Neural progenitor cell (in vitro differentiated cells): ENCODE measurements at regions not wholly inside any gene's neighbourhood (a gene's known extent, or its start where the extent isn't known, plus 50 kb on each side); places are given as distances from the start of the nearest gene placed in this dataset.
"Not testable (repeated sequence)": the region's sequence is repeated elsewhere in the genome, so short reads cannot be mapped to it uniquely, and the experiment has no call there.

Experiments
- DNase-seq: peaks from one replicate; pipeline ENCODE4 v3.0.0-alpha.2; 2016; ENCODE audit warnings: low spot score
- H2AFZ ChIP-seq: fragments of 200-600 bp; sonication (generic); replicated peaks from 2 replicates; pipeline ENCODE4 v1.6.1; 2016; ENCODE audit warnings: antibody characterized with exemption
- H3F3A ChIP-seq: fragments of 200-600 bp; sonication (generic); 2 replicates; pipeline ENCODE4 v1.6.1; 2016; ENCODE audit warnings: antibody characterized with exemption, low read depth
- H3K27ac ChIP-seq: fragments of 200-600 bp; sonication (generic); 2 replicates; pipeline ENCODE4 v1.5.1; 2016; ENCODE audit warnings: mild to moderate bottlenecking
- H3K27me3 ChIP-seq: fragments of 200-600 bp; sonication (generic); 2 replicates; pipeline ENCODE4 v1.6.1; 2016; ENCODE audit warnings: mild to moderate bottlenecking, moderate library complexity
- H3K36me3 ChIP-seq: fragments of 200-600 bp; sonication (generic); 2 replicates; pipeline ENCODE4 v1.5.1; 2016
- H3K4me1 ChIP-seq: fragments of 200-600 bp; sonication (generic); 2 replicates; pipeline ENCODE4 v1.6.1; 2016; ENCODE audit warnings: mixed run types
- H3K4me2 ChIP-seq: fragments of 200-600 bp; sonication (generic); 2 replicates; pipeline ENCODE4 v1.6.1; 2016
- H3K4me3 ChIP-seq: fragments of 200-600 bp; sonication (generic); 2 replicates; pipeline ENCODE4 v1.5.1; 2016
- H3K79me2 ChIP-seq: fragments of 200-600 bp; sonication (generic); 2 replicates; pipeline ENCODE4 v1.6.1; 2016; ENCODE audit warnings: low read depth
- H3K9ac ChIP-seq: fragments of 200-600 bp; sonication (generic); 2 replicates; pipeline ENCODE4 v1.6.1; 2016
- H3K9me3 ChIP-seq: fragments of 200-600 bp; sonication (generic); 2 replicates; pipeline ENCODE4 v1.5.1; 2016; ENCODE audit warnings: low read depth
- H4K20me1 ChIP-seq: fragments of 200-600 bp; sonication (generic); 2 replicates; pipeline ENCODE4 v1.6.1; 2016; ENCODE audit warnings: low read depth
- H3K27ac Mint-ChIP-seq: 3 replicates; pipeline ENCODE4 v1.8.0; 2021; ENCODE audit warnings: mixed read lengths
- H3K27me3 Mint-ChIP-seq: 2 replicates; pipeline ENCODE4 v1.8.0; 2022; ENCODE audit warnings: low read depth, mild to moderate bottlenecking, inconsistent platforms, moderate library complexity, mixed read lengths; ENCODE audit not compliant: insufficient read depth
- H3K36me3 Mint-ChIP-seq: 3 replicates; pipeline ENCODE4 v1.8.0; 2021; ENCODE audit warnings: mixed read lengths
- H3K4me1 Mint-ChIP-seq: 3 replicates; pipeline ENCODE4 v1.8.0; 2021; ENCODE audit warnings: mixed read lengths
- H3K4me3 Mint-ChIP-seq: 3 replicates; pipeline ENCODE4 v1.8.0; 2021; ENCODE audit warnings: mild to moderate bottlenecking, moderate library complexity, mixed read lengths
- H3K9me3 Mint-ChIP-seq: 3 replicates; pipeline ENCODE4 v1.8.0; 2020; ENCODE audit warnings: mixed read lengths
- CTCF ChIP-seq: fragments of 200-600 bp; sonication (generic); IDR thresholded peaks from 2 replicates; pipeline ENCODE4 v1.5.1; 2017; ENCODE audit warnings: antibody characterized with exemption, mild to moderate bottlenecking
- EZH2 ChIP-seq: fragments of 200-600 bp; sonication (generic); IDR thresholded peaks from 2 replicates; pipeline ENCODE4 v1.6.1; 2017; ENCODE audit warnings: antibody characterized with exemption, mild to moderate bottlenecking, moderate library complexity

- not testable (repeated sequence) for H3K27ac ChIP-seq, H3K36me3 Mint-ChIP-seq, H3K4me1 Mint-ChIP-seq, H4K20me1 ChIP-seq, H3K27ac Mint-ChIP-seq, H3F3A ChIP-seq, H3K9me3 Mint-ChIP-seq, H3K79me2 ChIP-seq, H3K36me3 ChIP-seq, H3K9ac ChIP-seq, H3K9me3 ChIP-seq, H3K4me1 ChIP-seq
- Histone ChIP-seq H2AFZ (peak overlapping the region; percentile 99), H3K4me3 (peak overlapping the region; percentile 59), H3K4me2 (peak overlapping the region; percentile 96), H3K27me3 (peaks cover 73% of the 10 kb centered on the region)
- peak overlapping the region; percentile 87 for H3K4me3 Mint-ChIP-seq
- peak; percentile 65 for DNase-seq
- TF ChIP-seq EZH2 = peak; percentile 75
- H3K27me3 Mint-ChIP-seq = peaks cover 26% of the 10 kb centered on the region
Measured at GRCh38 chr13:25017808-25018728, 77.9 kb upstream of the PABPC3 start.

- Mint-ChIP-seq H3K27ac (no peak overlapping the region), H3K27me3 (peaks cover 25% of the 10 kb centered on the region), H3K9me3 (no peaks in the 10 kb centered on the region), H3K4me3 (peak overlapping the region; percentile 41), H3K4me1 (peaks cover 8% of the 10 kb centered on the region), H3K36me3 (peaks cover 3% of the 10 kb centered on the region)
- DNase-seq = peak; percentile 36
- Histone ChIP-seq H3K79me2 (no peaks in the 10 kb centered on the region), H3K4me2 (peak overlapping the region; percentile 96), H4K20me1 (no peaks in the 10 kb centered on the region), H3K36me3 (no peaks in the 10 kb centered on the region), H2AFZ (peak overlapping the region; percentile 99), H3K4me1 (no peaks in the 10 kb centered on the region), H3K4me3 (peak overlapping the region; percentile 59), H3K27me3 (peaks cover 73% of the 10 kb centered on the region), H3F3A (no peaks in the 10 kb centered on the region), H3K9me3 (no peaks in the 10 kb centered on the region), H3K9ac (no peak overlapping the region), H3K27ac (no peak overlapping the region)
- TF ChIP-seq EZH2 (no peak), CTCF (peak; percentile 30)
Measured at GRCh38 chr13:25018729-25019115, 77.2 kb upstream of the PABPC3 start.

- not testable (repeated sequence) for H3K9ac ChIP-seq, H3K9me3 ChIP-seq, H3K4me1 Mint-ChIP-seq, H3F3A ChIP-seq, H3K36me3 ChIP-seq, H3K4me3 Mint-ChIP-seq, H3K27ac Mint-ChIP-seq, H4K20me1 ChIP-seq, H3K36me3 Mint-ChIP-seq, H3K79me2 ChIP-seq, H3K4me3 ChIP-seq, H3K4me1 ChIP-seq, H3K27ac ChIP-seq, DNase-seq, H3K9me3 Mint-ChIP-seq, H3K4me2 ChIP-seq, H2AFZ ChIP-seq
- H3K27me3 ChIP-seq = peaks cover 73% of the 10 kb centered on the region
- H3K27me3 Mint-ChIP-seq = peaks cover 25% of the 10 kb centered on the region
Measured at GRCh38 chr13:25019741-25020140, 76.2 kb upstream of the PABPC3 start.

GRCh38 chr13:25024175-25024574 is 71.8 kb upstream of the PABPC3 start:
- no peaks in the 10 kb centered on the region for H3K36me3 ChIP-seq
- no peaks in the 10 kb centered on the region for H3K9me3 ChIP-seq
- H3K27ac ChIP-seq = no peak overlapping the region
- H3K27me3 Mint-ChIP-seq = peaks cover 9% of the 10 kb centered on the region
- H3K27ac Mint-ChIP-seq = no peak overlapping the region
- no peak for DNase-seq
- H4K20me1 ChIP-seq = no peaks in the 10 kb centered on the region
- H3K4me3 ChIP-seq = no peak overlapping the region
- H2AFZ ChIP-seq = no peak overlapping the region
- no peaks in the 10 kb centered on the region for H3K36me3 Mint-ChIP-seq
- peaks cover 36% of the 10 kb centered on the region for H3K27me3 ChIP-seq
- peaks cover 7% of the 10 kb centered on the region for H3K4me1 Mint-ChIP-seq
- H3F3A ChIP-seq = no peaks in the 10 kb centered on the region
- no peak for TF ChIP-seq CTCF
- no peak for TF ChIP-seq EZH2
- H3K4me1 ChIP-seq = no peaks in the 10 kb centered on the region
- H3K79me2 ChIP-seq = no peaks in the 10 kb centered on the region
- no peaks in the 10 kb centered on the region for H3K9me3 Mint-ChIP-seq
- H3K9ac ChIP-seq = no peak overlapping the region
- H3K4me3 Mint-ChIP-seq = no peak overlapping the region
- H3K4me2 ChIP-seq = no peak overlapping the region
